ENCODE measurements at regions not wholly inside any gene's neighbourhood (a gene's known extent, or its start where the extent isn't known, plus 50 kb on each side); places are given as distances from the start of the nearest gene placed in this dataset.

DNA sequence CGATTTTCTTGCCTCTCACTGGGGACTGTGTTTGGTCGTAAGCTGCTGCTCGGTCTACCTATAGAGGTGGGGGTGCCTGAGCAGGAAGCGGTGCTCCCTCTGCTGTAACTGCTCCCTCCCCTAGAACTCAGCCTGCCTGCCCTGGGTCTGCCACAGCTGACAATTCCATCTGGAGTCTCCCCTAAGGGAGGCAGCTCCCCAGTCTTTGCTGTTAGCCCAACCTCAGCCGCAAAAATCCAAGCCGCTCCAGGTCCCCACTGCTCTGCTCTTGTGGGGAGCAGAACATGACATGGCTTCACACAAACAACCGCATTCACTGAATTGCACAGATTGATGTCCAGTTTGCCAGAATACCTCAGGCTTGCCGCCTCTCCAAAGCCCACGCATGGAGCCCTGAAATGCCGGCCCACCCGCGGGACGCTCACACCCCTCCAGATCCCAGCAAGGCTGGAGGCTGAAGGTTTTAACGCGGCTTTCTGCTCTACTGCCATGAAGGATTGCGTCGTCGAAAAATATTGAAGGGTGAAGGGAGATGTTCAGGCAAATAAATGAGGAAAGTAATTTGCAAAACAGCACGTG is 221.5 kb upstream of the FOXF1 start:
- Histone ChIP-seq H3K27ac (ENCODE audit: low read depth, low read length) (no peak overlapping the region), H3K36me3 (ENCODE audit: insufficient read depth, low read length) (no peaks in the 10 kb centered on the region), H3K9me3 (ENCODE audit: insufficient read depth, low read depth, low read length) (no peaks in the 10 kb centered on the region), H3K4me3 (ENCODE audit: low read length) (peak overlapping the region; percentile 9; the same call in 1 of the 2 replicates), H3K27me3 (ENCODE audit: insufficient read depth, low read length) (peaks cover 100% of the 10 kb centered on the region), H3K9ac (ENCODE audit: low read depth, low read length) (no peak overlapping the region), H3K4me1 (ENCODE audit: insufficient read depth, low read length) (peaks cover 31% of the 10 kb centered on the region)
- 11% methylated on average over 19 of the region's 19 CpGs for WGBS

DNA sequence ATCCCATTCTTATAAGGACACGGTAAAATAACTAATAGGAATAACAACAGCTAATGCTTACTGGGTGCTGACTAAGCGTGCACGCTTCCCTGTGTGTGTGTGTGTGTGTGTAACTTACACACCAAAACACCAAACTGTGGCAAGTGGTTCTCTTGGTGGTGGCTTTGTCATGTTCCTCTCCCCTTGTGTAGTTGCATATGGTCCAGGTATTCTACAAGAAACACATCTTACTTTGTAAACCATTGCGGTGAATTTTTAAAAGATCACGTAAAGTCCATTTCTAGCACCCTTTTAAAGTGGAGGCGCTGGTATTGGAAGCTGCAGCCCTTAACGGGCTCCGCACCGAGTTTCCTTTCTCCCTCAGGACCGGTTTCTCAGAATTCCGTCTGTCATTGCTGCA is 221.0 kb upstream of the FOXF1 start:
- peak overlapping the region; percentile 9; the same call in 1 of the 2 replicates for H3K4me3 ChIP-seq (ENCODE audit: low read length)
- H3K4me1 ChIP-seq (ENCODE audit: insufficient read depth, low read length): peaks cover 31% of the 10 kb centered on the region
- H3K27ac ChIP-seq (ENCODE audit: low read depth, low read length): no peak overlapping the region

DNA sequence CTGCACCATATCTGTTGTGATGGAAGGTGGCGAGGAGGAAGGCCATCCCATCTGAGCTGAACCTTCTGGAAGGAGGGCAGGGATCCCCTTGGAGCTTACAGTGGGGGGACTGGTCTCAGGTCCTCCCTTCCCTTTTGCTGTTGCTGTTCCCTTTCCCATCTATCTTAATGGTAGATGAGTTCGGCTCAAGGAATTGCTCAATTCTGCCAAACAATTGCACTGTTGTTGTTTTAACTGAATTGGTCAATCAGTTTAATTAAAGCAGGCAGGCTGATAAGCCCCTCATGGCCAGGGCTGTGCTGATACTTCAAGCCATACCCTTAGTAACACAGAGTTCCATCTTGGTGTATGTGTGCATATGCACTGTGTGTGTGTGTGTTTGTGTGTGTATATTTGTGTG is 220.4 kb upstream of the FOXF1 start:
- Histone ChIP-seq H3K9ac (ENCODE audit: low read depth, low read length) (no peak overlapping the region), H3K9me3 (ENCODE audit: insufficient read depth, low read depth, low read length) (no peaks in the 10 kb centered on the region), H3K27ac (ENCODE audit: low read depth, low read length) (no peak overlapping the region), H3K4me3 (ENCODE audit: low read length) (no peak overlapping the region), H3K4me1 (ENCODE audit: insufficient read depth, low read length) (peaks cover 31% of the 10 kb centered on the region), H3K36me3 (ENCODE audit: insufficient read depth, low read length) (no peaks in the 10 kb centered on the region), H3K27me3 (ENCODE audit: insufficient read depth, low read length) (peaks cover 99% of the 10 kb centered on the region)
- WGBS: 100% methylated on average over 1 of the region's 2 CpGs

More for the DNA sequence above, 221.0 kb upstream of the FOXF1 start:
- 40% methylated on average over 9 of the region's 11 CpGs for WGBS
- Histone ChIP-seq H3K36me3 (ENCODE audit: insufficient read depth, low read length) (no peaks in the 10 kb centered on the region), H3K9me3 (ENCODE audit: insufficient read depth, low read depth, low read length) (no peaks in the 10 kb centered on the region), H3K9ac (ENCODE audit: low read depth, low read length) (no peak overlapping the region), H3K27me3 (ENCODE audit: insufficient read depth, low read length) (peaks cover 99% of the 10 kb centered on the region)

DNA sequence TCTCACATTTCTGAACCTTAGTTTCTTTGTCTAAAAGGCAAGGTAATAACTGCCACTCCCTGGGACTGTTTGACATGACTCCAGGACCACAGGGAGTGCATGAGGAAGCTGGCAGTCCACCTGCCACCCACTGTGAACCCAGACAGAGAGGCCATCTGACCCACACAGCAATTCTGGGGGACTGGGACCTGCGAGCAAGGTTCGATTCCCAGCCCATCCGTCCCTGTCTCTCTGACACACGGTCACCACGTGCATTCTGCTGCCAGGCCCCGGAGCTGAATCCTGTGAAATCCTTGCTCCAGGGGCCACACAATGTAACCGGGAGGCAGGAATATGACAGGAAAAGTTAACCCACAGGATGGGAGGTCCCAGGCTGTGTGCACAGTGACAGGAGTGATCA is 218.8 kb upstream of the FOXF1 start:
- 85% methylated on average over 7 of the region's 7 CpGs for WGBS
- Histone ChIP-seq H3K27ac (ENCODE audit: low read depth, low read length) (no peak overlapping the region), H3K36me3 (ENCODE audit: insufficient read depth, low read length) (no peaks in the 10 kb centered on the region), H3K27me3 (ENCODE audit: insufficient read depth, low read length) (peaks cover 99% of the 10 kb centered on the region), H3K9me3 (ENCODE audit: insufficient read depth, low read depth, low read length) (no peaks in the 10 kb centered on the region), H3K4me1 (ENCODE audit: insufficient read depth, low read length) (peaks cover 18% of the 10 kb centered on the region; the same call in 1 of the 2 replicates), H3K9ac (ENCODE audit: low read depth, low read length) (no peak overlapping the region), H3K4me3 (ENCODE audit: low read length) (no peak overlapping the region)

DNA sequence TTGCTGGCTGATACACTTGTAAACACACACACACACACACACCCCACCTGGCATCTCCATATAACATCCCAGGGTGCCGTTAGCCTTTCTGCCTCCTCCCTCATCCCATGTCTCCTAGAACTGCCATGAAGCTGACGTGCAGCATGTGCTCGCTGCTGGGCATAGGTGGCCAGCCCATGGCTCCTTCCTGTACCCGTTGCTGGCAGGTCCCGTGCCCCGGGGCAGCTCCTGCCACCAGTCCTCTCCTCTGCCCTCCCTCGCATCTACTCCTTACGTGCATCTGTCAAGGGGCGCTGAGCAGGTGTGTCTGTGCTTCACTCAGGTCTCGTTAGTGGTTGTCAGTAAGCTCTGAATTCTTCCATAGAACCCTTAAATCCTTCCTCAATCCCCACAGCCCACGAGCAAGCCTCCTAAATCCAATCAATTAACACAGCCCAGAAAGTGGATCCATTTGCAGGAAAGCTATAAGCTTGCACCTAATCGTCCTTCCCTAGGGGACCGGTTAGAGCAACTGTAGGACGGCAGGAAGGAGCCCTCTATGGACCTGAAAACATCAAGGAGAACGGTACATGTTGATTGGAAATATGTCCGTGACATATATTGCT is 218.1 kb upstream of the FOXF1 start:
- 82% methylated on average over 16 of the region's 16 CpGs for WGBS
- no peaks in the 10 kb centered on the region for H3K36me3 ChIP-seq (ENCODE audit: insufficient read depth, low read length)
- H3K4me3 ChIP-seq (ENCODE audit: low read length): no peak overlapping the region
- H3K27me3 ChIP-seq (ENCODE audit: insufficient read depth, low read length): peaks cover 99% of the 10 kb centered on the region
- no peaks in the 10 kb centered on the region for H3K9me3 ChIP-seq (ENCODE audit: insufficient read depth, low read depth, low read length)
- peaks cover 18% of the 10 kb centered on the region; the same call in 1 of the 2 replicates for H3K4me1 ChIP-seq (ENCODE audit: insufficient read depth, low read length)
- no peak overlapping the region for H3K9ac ChIP-seq (ENCODE audit: low read depth, low read length)
- no peak overlapping the region for H3K27ac ChIP-seq (ENCODE audit: low read depth, low read length)

DNA sequence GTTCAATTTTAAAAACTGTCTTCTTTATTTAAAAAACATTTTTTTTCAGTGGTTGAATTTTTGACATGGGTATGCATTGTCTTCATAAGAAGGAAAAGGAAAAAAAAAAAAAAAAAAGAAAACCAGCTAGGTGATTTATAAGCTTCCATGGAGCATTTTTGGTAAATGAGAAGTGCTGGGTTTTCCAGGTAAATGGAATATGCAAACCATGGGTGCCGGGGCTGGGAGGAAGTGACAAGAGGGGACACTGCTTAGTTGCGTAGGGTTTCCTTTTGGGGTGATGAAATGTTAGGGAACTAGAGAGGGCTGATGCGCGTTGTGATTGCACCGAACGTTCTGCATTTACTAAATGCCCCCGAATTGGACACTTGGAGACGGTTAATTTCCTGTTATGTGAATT is 217.4 kb upstream of the FOXF1 start:
- no peak overlapping the region for H3K9ac ChIP-seq (ENCODE audit: low read depth, low read length)
- H3K4me1 ChIP-seq (ENCODE audit: insufficient read depth, low read length): peaks cover 15% of the 10 kb centered on the region; the same call in 1 of the 2 replicates
- H3K27ac ChIP-seq (ENCODE audit: low read depth, low read length): no peak overlapping the region
- no peaks in the 10 kb centered on the region for H3K9me3 ChIP-seq (ENCODE audit: insufficient read depth, low read depth, low read length)
- no peak overlapping the region for H3K4me3 ChIP-seq (ENCODE audit: low read length)
- peaks cover 99% of the 10 kb centered on the region for H3K27me3 ChIP-seq (ENCODE audit: insufficient read depth, low read length)
- H3K36me3 ChIP-seq (ENCODE audit: insufficient read depth, low read length): no peaks in the 10 kb centered on the region
- WGBS: 88% methylated on average over 8 of the region's 8 CpGs

DNA sequence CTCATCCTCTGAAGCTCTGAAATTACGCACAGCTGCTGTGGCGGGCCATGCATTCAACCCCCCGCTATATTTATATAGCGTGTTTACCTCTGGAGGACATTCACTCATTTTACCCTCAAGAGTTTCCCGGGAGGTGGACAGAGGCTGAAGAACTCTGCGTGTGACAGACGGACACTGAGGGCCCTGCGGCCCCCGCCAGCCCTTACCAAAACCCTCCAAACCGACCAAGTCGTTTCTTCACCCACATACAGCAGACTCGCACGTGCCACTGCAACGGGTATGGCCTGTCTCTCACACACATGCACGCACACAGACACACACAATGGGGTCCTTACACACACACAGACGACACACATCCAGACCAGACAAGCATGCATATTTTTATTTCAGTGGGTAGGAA is 216.4 kb upstream of the FOXF1 start:
- Histone ChIP-seq H3K27ac (ENCODE audit: low read depth, low read length) (no peak overlapping the region), H3K4me1 (ENCODE audit: insufficient read depth, low read length) (peaks cover 18% of the 10 kb centered on the region; the same call in 1 of the 2 replicates), H3K4me3 (ENCODE audit: low read length) (no peak overlapping the region), H3K9me3 (ENCODE audit: insufficient read depth, low read depth, low read length) (no peaks in the 10 kb centered on the region), H3K27me3 (ENCODE audit: insufficient read depth, low read length) (peaks cover 99% of the 10 kb centered on the region), H3K36me3 (ENCODE audit: insufficient read depth, low read length) (no peaks in the 10 kb centered on the region), H3K9ac (ENCODE audit: low read depth, low read length) (no peak overlapping the region)
- 88% methylated on average over 16 of the region's 16 CpGs for WGBS

DNA sequence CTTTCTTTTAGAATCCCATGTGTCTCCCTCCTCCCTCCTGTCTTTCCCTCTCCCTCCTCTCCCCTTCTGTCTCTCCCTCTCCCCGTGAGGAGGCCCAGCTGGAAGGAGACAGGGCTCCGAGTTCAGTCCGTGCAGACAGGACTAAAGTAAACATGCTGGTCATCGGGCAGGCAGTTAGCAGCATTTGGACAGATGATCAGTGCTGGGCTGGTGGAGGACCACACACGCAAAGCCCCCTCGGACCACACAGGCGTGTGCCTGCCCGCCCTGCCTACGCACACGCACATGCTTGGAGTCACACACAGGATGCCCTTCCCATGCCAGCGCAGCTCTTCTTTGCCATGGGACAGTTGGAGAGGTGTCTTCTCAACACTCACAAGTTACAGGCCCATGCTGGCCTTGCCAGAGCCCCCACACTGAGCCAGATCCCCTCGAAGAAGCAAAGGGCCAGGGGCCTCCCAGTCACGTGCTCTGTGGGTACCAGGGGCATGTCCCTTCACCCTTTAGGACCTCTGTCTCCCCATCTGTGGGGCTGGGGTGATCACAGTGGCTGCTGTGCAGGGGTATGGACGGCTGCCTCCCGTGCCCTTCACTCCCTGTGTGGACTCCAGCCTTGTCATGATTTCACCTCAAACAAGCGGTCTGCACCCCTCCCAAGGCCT is 215.7 kb upstream of the FOXF1 start:
- no peak overlapping the region for H3K4me3 ChIP-seq (ENCODE audit: low read length)
- no peaks in the 10 kb centered on the region for H3K36me3 ChIP-seq (ENCODE audit: insufficient read depth, low read length)
- H3K27me3 ChIP-seq (ENCODE audit: insufficient read depth, low read length): peaks cover 98% of the 10 kb centered on the region
- no peaks in the 10 kb centered on the region for H3K9me3 ChIP-seq (ENCODE audit: insufficient read depth, low read depth, low read length)
- no peak overlapping the region for H3K27ac ChIP-seq (ENCODE audit: low read depth, low read length)
- 0 out of 2 replicates have a peak, but pooled peaks cover 11% of the 10 kb centered on the region for H3K4me1 ChIP-seq (ENCODE audit: insufficient read depth, low read length)
- WGBS: 92% methylated on average over 16 of the region's 16 CpGs
- no peak overlapping the region for H3K9ac ChIP-seq (ENCODE audit: low read depth, low read length)

DNA sequence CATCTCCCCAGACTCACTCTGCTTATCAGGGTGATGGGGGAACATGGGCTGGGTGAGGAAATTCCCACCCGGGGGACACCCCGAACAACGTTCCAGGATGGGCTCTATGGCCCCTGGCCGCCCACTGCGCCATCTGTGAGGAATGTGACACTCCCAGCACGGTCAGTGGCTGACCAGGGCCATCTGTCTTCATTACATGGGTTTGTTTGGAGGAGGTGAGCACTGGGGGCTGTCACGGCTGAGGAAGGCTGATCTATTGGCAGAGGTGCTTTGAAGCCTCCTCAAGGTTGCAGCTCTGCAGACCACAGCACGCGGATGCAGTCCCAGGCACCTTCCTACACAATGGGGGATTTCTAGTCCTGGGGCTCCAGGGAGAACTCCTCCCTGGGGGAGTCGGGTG is 214.1 kb upstream of the FOXF1 start:
- no peaks in the 10 kb centered on the region for H3K9me3 ChIP-seq (ENCODE audit: insufficient read depth, low read depth, low read length)
- H3K27ac ChIP-seq (ENCODE audit: low read depth, low read length): no peak overlapping the region
- peaks cover 20% of the 10 kb centered on the region for H3K4me1 ChIP-seq (ENCODE audit: insufficient read depth, low read length)
- H3K36me3 ChIP-seq (ENCODE audit: insufficient read depth, low read length): no peaks in the 10 kb centered on the region
- WGBS: 86% methylated on average over 10 of the region's 10 CpGs
- peaks cover 91% of the 10 kb centered on the region for H3K27me3 ChIP-seq (ENCODE audit: insufficient read depth, low read length)
- H3K4me3 ChIP-seq (ENCODE audit: low read length): no peak overlapping the region
- no peak overlapping the region for H3K9ac ChIP-seq (ENCODE audit: low read depth, low read length)

DNA sequence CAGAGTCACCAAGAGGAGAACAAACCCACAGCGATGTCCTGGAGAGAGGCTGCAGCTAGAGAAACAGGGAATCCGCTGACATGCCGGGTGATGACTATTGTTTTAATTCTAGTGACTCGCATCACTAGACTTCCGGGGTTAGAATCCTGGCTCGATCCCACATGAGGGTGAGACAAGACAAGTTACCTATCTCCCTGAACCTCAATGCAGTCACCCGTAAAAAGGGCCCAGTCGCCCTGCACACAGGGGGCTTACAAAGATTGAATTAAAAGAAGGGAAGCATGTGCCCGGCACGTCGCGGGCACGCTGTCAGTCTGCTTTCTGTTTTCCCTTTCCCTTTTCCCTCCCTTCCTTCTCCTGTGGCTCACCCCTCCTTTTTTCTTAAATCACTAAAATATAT is 212.9 kb upstream of the FOXF1 start:
- no peak overlapping the region for H3K9ac ChIP-seq (ENCODE audit: low read depth, low read length)
- 68% methylated on average over 13 of the region's 13 CpGs for whole genome bisulfite sequencing
- H3K36me3 ChIP-seq (ENCODE audit: insufficient read depth, low read length): no peaks in the 10 kb centered on the region
- H3K27ac ChIP-seq (ENCODE audit: low read depth, low read length): no peak overlapping the region
- no peak overlapping the region for H3K4me3 ChIP-seq (ENCODE audit: low read length)
- peaks cover 20% of the 10 kb centered on the region for H3K4me1 ChIP-seq (ENCODE audit: insufficient read depth, low read length)
- peaks cover 80% of the 10 kb centered on the region for H3K27me3 ChIP-seq (ENCODE audit: insufficient read depth, low read length)
- H3K9me3 ChIP-seq (ENCODE audit: insufficient read depth, low read depth, low read length): no peaks in the 10 kb centered on the region

DNA sequence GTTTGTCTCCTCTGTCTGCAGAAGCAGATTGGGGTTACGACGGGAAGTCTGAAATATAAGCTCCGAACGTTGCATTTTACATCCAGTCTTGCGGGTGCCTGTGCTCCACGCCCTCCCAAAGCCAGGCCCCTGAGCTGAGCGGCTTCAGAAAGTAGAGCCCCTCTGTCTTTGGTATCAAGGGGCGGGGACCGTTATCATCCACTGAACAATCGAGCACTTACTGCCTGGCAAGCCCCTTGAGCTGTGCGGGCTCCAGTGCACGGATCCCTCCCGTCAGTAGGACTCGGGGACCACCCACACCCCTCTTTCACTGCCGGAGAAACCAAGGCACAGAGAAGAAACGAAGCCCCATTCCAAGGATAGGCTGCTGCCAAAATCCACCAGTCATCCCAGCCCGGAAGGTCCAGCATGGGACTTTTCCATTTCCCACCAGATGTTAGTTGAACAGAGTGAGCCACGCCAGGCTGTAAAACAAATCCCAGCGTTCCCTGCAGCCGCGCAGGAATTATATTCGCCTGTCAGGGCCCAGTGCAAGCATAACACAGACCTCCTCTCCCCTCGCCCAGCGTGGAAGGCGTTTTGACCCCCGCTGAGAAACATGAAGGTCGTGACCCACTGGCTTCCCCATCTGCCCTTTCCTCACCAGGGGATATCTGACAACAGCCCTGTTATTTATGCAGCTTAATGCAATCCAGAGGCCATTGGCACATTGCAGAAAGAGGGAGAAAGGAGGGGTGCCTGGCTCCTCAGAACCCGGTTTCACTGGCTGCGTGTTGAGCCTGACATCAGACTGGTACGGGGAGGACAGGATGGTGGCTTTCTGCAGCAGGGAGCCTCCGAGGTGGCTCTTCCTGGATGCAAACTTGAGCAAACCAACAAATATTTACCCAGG is 212.2 kb upstream of the FOXF1 start:
- Histone ChIP-seq H3K4me1 (ENCODE audit: insufficient read depth, low read length) (peaks cover 20% of the 10 kb centered on the region), H3K9me3 (ENCODE audit: insufficient read depth, low read depth, low read length) (no peaks in the 10 kb centered on the region), H3K9ac (ENCODE audit: low read depth, low read length) (no peak overlapping the region), H3K27me3 (ENCODE audit: insufficient read depth, low read length) (peaks cover 73% of the 10 kb centered on the region), H3K4me3 (ENCODE audit: low read length) (no peak overlapping the region), H3K36me3 (ENCODE audit: insufficient read depth, low read length) (no peaks in the 10 kb centered on the region), H3K27ac (ENCODE audit: low read depth, low read length) (no peak overlapping the region)
- WGBS: 59% methylated on average over 31 of the region's 31 CpGs

All from HUES64 (cell line).